IPS DF 4.7 (cell line): ENCODE measurements at regions not wholly inside any gene's neighbourhood (a gene's known extent, or its start where the extent isn't known, plus 50 kb on each side); places are given as distances from the start of the nearest gene placed in this dataset.
A peak's percentile ranks its signal among the peaks of the same experiment; 100 is the strongest.

ENCODE experiments used
- DNase-seq: peaks from one replicate; pipeline ENCODE4 v3.0.0-alpha.2; 2013; ENCODE audit warnings: low spot score; ENCODE audit errors: extremely low read depth

DNA sequence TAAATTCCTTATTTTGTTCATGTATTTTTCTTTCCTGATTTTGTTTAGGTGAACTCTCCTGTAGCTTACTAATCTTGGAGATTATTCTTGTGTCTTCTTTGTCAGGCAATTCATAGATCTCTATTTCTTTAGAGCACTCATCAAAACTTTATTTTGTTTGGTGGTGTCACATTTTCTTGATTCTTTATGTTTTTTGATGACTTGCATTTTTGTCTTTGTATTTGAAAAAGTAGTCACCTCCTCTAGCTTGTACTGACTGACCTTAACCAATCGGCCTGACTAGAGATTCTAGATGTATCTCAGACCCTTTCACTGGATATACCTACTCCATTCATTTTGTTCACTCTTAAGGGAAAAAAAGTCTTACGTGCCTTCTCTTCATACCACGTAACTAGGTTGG, 986.3 kb upstream of the LRRTM1 start:
- DNase-seq, result no peak

GRCh38 chr2:81283081-81283480, 978.5 kb upstream of the LRRTM1 start:
- DNase-seq, result no peak

DNA sequence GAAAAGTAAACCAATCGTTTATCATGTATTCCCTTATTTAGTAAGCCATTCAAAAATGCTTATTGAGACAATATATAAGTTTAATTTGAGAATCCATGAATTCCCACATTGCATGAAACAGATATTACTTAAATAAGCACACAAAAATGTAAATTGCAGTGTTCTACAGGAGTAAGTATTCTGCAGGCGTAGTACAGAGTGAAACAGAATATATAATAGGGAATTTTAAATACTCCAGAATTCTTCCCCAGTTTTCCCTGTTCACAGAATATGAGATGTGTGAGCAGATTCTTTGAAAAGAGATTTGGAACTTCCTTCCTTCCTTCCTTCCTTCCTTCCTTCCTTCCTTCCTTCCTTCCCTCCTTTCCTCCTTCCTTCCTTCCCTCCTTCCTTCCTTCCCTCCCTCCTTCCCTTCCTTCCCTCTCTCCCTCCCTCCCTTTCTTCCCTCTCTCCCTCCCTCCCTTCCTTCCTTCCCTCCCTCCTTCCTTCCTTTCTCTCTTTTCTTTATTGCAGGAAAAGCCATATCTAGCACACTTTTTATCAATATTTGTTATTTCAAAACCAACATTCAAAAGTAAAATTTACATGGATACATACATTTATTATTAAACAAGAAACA, 977.7 kb upstream of the LRRTM1 start:
- DNase-seq, result no peak

DNA sequence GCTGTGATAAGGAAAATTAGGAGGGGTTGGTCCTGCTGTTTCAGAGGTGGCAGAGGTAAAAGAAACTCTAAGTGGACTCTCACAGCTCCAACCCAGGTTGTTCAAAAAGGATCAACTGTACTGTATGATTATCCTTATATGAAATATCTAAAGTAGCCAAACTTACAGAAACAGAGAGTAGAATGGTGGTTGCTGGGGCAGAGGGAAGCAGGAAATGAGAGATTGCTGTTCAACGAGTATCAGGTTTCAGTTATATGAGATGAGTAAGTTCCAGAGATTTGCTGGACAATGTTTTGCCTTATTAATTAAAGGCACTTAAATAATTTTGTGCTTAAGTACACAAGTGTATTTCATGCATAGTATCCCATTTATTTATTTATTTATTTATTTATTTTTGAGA, 972.0 kb upstream of the LRRTM1 start:
- no peak for DNase-seq

DNA sequence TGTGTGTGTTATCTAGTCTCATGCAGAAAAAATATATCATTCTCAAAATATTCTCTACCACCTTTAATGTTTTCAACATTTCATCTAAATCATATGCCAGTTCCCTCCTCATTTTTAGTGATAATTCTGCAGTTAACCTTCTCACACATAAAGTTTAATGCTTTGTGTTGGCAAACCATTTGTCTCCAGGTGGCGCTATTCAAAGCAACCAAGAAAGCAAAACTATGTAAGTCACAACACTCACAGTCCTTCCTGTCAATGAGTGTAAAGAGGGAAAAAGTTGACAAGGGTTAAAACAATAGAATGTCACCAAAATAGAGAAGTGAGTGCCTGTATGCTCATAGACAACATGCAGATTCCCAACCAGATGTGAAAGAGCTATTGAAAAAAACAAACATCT, 961.6 kb upstream of the LRRTM1 start:
- DNase-seq, result peak; percentile 7

- DNase-seq, result no peak
Observed at GRCh38 chr2:81263989-81264388, 959.4 kb upstream of the LRRTM1 start.

GRCh38 chr2:81260320-81260719, 955.8 kb upstream of the LRRTM1 start:
- DNase-seq, result no peak

DNA sequence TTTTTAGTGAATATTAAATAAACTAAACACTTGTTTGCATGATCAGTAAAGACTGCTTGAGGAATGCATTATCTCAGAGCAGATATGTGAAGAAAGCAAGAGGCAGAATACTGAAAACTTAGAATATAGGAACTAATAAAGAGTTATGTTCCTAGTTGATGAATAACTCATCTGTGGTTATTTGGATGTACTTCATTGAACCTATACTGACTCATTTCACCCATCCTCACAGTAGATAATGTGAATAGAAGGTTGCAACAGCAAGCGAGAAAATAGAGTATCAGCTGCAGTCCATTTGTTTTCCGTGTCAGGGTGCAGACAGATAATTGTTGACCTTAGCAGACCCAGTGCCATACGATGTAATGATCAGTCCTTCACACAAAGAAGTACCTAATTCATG, 945.7 kb upstream of the LRRTM1 start:
- no peak for DNase-seq

- DNase-seq, result no peak
Observed at GRCh38 chr2:81249152-81249551, 944.6 kb upstream of the LRRTM1 start.

- DNase-seq, result no peak
Observed at GRCh38 chr2:81247648-81248047, 943.1 kb upstream of the LRRTM1 start.

DNA sequence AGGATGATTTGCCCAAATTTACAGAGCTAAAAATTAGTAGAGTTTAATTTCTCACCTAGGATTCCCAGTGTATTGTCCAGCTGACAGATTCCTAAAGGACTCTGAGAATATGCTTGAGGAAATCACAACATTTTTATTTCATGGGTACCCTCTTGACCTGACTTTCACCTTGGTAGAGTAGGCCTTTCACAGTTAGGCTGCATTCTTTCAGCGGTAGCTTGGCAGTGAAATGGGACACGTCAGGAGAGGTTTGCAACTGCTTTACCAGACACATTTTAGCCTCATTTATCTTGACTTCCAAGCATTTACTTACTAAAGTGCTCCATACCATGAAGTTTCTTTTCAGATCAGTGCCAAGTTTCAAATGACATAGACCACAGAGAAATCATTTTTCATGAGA, 937.9 kb upstream of the LRRTM1 start:
- no peak for DNase-seq

GRCh38 chr2:81238462-81238861, 933.9 kb upstream of the LRRTM1 start:
- DNase-seq, result no peak

- no peak for DNase-seq
Observed at GRCh38 chr2:81235601-81236000, 931.0 kb upstream of the LRRTM1 start.

DNA sequence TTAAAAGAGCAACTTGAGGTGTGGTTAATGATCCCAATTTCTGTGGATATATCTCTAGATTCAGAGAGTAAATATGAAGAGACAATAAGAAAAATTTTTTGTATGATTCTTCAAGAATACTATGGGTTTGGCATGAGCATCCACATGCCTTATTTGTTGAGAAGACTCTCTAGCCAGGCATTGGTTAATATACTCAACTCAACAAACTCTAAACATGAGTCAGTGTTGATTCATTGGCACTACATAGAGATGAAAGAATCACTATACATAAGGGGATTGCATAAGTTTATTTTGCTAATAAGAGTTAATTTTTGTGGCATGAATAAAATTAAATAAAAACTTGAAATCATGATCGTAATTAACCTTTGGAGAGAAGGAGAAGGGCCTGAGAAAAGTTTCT, 930.2 kb upstream of the LRRTM1 start:
- no peak for DNase-seq

DNA sequence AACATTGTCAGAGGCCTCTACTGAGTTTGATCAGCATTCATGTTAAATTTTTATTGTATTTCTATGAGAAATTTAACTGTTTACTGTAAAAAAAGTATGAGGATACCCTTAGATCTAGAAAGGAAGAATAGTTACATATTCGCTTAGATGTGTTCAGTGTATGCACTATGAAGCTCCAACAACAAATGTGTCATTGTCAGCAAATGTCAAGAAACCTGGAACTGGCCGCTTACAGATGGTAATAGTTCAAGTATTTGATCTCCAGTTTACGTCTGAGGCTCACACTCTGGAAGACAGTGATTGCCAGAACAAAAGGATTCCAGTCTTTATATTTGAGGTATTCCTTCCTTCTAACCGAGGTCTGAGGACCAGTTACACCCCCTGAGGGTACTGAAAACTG, 921.2 kb upstream of the LRRTM1 start:
- no peak for DNase-seq

DNA sequence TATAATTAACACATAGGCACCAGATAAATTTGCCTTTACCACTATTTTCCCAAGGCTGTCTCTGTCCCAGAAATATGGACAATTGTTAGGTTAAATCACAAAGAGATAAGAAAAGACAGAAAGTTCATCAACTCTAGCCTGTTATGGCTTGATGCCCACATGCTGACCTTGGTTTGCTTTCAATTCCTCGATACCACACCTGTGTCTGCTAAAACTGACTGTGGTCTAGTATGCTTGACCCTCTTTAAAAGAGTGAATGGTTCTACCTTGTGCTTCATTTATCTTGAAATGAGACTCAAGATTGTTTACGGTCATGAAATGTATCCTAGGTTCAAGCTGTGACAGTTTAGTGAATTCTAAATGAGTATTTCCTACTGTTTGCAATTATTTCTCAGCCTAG, 909.0 kb upstream of the LRRTM1 start:
- no peak for DNase-seq

GRCh38 chr2:81206216-81206615, 901.7 kb upstream of the LRRTM1 start:
- no peak for DNase-seq

GRCh38 chr2:81196933-81197628, 892.5 kb upstream of the LRRTM1 start:
- no peak for DNase-seq

DNA sequence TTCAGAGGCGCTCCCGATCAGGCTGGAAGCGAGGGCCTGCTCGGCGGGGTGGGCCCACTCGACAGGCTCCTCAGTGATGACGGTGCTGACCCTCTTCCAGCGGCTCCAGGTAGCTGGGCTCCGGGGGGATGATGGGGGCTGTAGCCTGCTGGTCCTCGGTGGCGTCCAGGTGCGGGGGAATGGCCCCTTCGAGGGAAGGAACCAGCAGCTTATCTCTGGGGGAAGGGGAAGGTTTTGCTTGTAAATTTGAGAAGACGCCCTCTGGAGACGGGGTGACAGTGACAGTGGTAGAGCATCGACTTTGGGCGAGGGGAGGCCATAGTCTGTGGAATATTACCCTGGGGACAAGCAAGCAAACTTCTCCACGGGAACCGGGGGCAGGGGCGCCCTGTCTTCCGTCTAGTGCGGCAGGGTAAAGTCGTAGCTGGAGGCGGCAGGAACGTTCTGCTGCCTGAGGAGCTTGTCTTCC, 891.9 kb upstream of the LRRTM1 start:
- DNase-seq, result no peak

DNA sequence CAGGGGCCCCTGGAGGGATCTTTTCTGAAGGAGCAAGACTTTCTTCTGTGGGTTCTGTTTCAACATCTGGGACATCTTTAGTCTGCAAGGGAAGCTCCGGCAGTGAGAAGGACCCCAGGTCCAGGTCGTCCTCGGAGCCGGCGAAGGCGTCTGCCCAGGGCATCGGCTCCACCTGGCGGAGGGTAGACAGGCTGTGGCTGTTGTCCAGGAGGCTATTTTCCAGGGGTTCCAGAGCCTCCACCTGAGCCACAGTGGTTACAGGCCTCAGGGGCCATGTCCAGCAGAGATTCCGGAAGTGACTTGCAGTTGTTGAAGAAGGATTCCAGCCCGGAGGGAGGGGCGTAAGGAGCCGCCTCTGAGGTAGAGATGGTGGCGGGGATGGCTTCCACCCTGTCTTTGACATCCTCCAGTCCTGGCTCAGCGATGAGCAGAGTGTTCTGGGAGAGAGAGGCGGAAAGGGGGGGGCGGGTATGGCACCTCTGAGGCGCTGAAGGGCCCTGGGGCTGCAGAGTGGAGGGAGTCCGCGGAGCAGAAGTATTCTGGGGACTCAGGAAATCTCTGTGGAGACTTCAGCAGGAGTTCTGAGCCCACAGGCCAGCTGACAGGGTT, 891.3 kb upstream of the LRRTM1 start:
- DNase-seq, result no peak

DNA sequence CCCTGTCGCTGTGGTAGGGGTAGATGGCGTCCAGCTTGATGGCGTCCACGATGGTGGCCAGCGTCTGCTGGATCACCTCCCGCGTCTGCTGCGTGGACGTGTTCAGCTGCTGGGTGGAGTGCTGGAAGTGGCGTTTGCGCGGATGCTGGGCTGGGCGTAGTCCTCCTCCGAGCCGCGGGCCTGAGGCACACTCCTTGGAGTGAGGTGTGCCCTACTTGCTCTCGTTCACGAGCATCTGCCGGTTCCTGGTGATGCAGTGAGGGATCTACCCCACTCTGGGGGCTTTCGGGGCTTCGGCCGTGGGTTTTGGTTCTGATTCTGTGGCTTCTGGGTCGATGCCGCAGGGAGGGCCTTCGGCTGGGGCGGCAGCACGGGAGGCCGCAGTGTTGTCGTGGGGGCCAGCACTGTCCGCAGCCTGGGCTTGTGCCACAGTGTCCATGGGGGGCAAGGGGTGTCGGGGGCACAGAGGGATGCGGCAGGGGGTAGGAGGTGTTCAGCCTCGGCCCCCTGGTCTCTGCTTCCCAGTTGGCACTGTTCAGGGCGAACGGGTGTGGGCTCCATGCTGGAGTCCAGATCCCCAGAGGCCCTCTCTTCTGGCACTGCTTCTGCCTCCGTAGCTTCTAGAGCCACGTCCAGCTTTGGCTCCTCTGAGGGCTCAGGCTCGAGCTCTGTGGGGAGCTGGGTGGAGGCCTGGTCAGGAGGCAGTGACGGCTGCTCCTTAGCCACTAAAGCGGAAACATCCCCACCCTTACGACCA, 890.6 kb upstream of the LRRTM1 start:
- no peak for DNase-seq

GRCh38 chr2:81194581-81194980, 890.0 kb upstream of the LRRTM1 start:
- no peak for DNase-seq
